ENCODE measurements at regions not wholly inside any gene's neighbourhood (a gene's known extent, or its start where the extent isn't known, plus 50 kb on each side); places are given as distances from the start of the nearest gene placed in this dataset.

DNA sequence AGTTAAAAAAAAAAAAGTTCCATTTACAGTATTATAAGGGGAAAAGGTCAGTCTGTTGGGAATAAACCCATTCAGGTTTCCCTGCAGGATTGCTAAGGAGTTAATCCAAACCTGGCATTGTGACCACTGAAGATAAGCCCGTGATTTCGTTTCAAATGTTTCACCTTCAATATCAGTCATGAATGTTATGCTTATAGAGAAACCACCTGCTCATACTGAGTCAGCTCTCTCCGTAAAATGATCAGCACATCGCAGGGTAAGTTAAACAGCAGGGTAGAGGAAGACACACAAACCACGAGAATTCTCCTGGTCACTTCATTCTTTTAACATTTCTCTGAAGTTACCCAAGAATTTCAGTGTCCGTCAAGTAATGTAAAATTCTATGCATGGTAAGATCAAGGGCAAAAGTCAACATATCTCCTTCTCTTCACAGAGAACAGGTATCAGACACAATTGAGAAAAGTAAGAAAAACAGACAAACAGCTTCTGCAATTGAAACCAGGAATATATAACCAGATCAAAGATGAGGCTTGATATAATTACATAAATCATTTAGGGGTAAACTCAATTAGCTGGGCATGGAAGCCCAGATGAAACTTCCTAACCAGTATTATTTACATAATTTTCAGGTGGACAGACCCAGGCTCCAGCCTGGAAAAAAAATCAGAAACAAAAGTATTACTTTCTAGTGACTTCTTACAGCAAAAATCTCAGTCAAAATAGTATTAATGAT, 67.6 kb upstream of the ARHGEF3 start:
- no peak for DNase-seq
- ATAC-seq (ENCODE audit: insufficient read depth, low read depth) = no peak

DNA sequence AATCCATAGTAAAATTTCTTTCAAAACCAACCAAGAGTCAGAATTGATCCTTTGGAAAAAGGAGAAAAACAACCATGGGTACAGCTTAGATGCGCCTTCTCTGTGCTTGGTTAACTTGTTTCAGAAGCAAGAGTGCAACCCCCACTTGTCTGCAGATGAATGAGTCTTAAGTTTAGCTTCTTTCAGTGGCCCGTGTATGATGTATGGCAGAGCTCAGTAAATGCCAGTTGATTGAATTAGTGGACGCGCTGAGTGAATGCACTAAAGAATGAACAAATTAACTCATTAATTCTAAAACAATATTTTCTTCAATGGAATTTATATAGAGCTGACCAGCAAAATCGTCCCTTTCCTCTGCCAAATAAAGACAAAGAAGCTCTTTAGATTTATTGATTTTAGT, 67.0 kb upstream of the ARHGEF3 start:
- Histone ChIP-seq H3K4me3 (ENCODE audit: low read depth in 1 of 2, low read length in 2 of 2) (no peak overlapping the region), H3K27ac (ENCODE audit: low read length) (no peak overlapping the region), H3K36me3 (ENCODE audit: insufficient read depth, low read length) (no peaks in the 10 kb centered on the region), H3K27me3 (ENCODE audit: insufficient read depth, low read length, poor library complexity) (no peaks in the 10 kb centered on the region), H3K79me2 (ENCODE audit: insufficient read depth, low read length) (peaks cover 7% of the 10 kb centered on the region; the same call in 1 of the 2 replicates), H3K4me2 (ENCODE audit: insufficient read depth, low read length) (no peak overlapping the region), H2AFZ (ENCODE audit: low read depth, low read length) (no peak overlapping the region), H3K9me3 (ENCODE audit: insufficient read depth, low read length, severe bottlenecking) (no peaks in the 10 kb centered on the region), H3K9ac (ENCODE audit: low read depth, low read length) (no peak overlapping the region), H3K4me1 (ENCODE audit: insufficient read depth, low read length) (no peaks in the 10 kb centered on the region), H4K20me1 (ENCODE audit: insufficient read depth, low read length) (no peaks in the 10 kb centered on the region)
- DNase-seq = no peak
- TF ChIP-seq, protein P1, sequence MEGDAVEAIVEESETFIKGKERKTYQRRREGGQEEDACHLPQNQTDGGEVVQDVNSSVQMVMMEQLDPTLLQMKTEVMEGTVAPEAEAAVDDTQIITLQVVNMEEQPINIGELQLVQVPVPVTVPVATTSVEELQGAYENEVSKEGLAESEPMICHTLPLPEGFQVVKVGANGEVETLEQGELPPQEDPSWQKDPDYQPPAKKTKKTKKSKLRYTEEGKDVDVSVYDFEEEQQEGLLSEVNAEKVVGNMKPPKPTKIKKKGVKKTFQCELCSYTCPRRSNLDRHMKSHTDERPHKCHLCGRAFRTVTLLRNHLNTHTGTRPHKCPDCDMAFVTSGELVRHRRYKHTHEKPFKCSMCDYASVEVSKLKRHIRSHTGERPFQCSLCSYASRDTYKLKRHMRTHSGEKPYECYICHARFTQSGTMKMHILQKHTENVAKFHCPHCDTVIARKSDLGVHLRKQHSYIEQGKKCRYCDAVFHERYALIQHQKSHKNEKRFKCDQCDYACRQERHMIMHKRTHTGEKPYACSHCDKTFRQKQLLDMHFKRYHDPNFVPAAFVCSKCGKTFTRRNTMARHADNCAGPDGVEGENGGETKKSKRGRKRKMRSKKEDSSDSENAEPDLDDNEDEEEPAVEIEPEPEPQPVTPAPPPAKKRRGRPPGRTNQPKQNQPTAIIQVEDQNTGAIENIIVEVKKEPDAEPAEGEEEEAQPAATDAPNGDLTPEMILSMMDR (IDR thresholded peaks at IDR 0.05; ENCODE audit: borderline replicate concordance, extremely low read depth, low read length, poor library complexity, severe bottlenecking) = no peak
- no peak for TF ChIP-seq EZH2 (IDR thresholded peaks at IDR 0.05; ENCODE audit: borderline replicate concordance, low read depth, low read length, severe bottlenecking)
- ATAC-seq (ENCODE audit: insufficient read depth, low read depth) = no peak

More for the DNA sequence above, 67.6 kb upstream of the ARHGEF3 start:
- H4K20me1 ChIP-seq (ENCODE audit: insufficient read depth, low read length) = no peaks in the 10 kb centered on the region
- H3K9ac ChIP-seq (ENCODE audit: low read depth, low read length) = no peak overlapping the region
- no peaks in the 10 kb centered on the region for H3K4me1 ChIP-seq (ENCODE audit: insufficient read depth, low read length)
- peaks cover 13% of the 10 kb centered on the region for H3K79me2 ChIP-seq (ENCODE audit: insufficient read depth, low read length)
- no peak overlapping the region for H3K27ac ChIP-seq (ENCODE audit: low read length)
- no peak overlapping the region for H3K4me2 ChIP-seq (ENCODE audit: insufficient read depth, low read length)
- TF ChIP-seq EZH2 (IDR thresholded peaks at IDR 0.05; ENCODE audit: borderline replicate concordance, low read depth, low read length, severe bottlenecking) = no peak
- TF ChIP-seq, protein P1 (IDR thresholded peaks at IDR 0.05; ENCODE audit: borderline replicate concordance, extremely low read depth, low read length, poor library complexity, severe bottlenecking) = no peak
- no peak overlapping the region for H3K4me3 ChIP-seq (ENCODE audit: low read depth in 1 of 2, low read length in 2 of 2)
- H2AFZ ChIP-seq (ENCODE audit: low read depth, low read length) = no peak overlapping the region
- H3K36me3 ChIP-seq (ENCODE audit: insufficient read depth, low read length) = no peaks in the 10 kb centered on the region
- no peaks in the 10 kb centered on the region for H3K9me3 ChIP-seq (ENCODE audit: insufficient read depth, low read length, severe bottlenecking)
- H3K27me3 ChIP-seq (ENCODE audit: insufficient read depth, low read length, poor library complexity) = no peaks in the 10 kb centered on the region

DNA sequence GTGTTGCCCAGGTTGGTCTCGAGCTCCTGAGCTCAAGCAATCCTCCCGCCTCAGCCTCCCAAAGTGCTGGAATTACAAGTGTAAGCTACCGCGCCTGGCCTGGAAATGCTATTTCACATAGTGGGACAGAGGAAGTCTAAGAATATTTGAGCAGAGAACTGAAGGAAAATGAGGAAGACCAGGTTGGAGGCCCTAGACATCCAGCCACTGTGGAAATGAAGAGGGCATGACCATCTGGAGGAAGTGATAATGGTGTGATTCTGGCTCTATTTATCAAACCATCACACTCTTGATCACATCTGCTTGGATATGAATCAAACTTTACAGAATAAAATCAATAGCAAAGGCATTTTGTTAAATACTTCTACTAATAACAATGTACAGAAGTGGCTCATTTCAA, 65.9 kb upstream of the ARHGEF3 start:
- no peak overlapping the region for H3K4me3 ChIP-seq (ENCODE audit: low read depth in 1 of 2, low read length in 2 of 2)
- ATAC-seq (ENCODE audit: insufficient read depth, low read depth) (no peak), DNase-seq (no peak)
- no peaks in the 10 kb centered on the region for H3K27me3 ChIP-seq (ENCODE audit: insufficient read depth, low read length, poor library complexity)
- TF ChIP-seq EZH2 (IDR thresholded peaks at IDR 0.05; ENCODE audit: borderline replicate concordance, low read depth, low read length, severe bottlenecking) = no peak
- TF ChIP-seq, protein P1 (IDR thresholded peaks at IDR 0.05; ENCODE audit: borderline replicate concordance, extremely low read depth, low read length, poor library complexity, severe bottlenecking) = no peak
- H3K79me2 ChIP-seq (ENCODE audit: insufficient read depth, low read length) = peaks cover 6% of the 10 kb centered on the region; the same call in 1 of the 2 replicates
- no peak overlapping the region for H2AFZ ChIP-seq (ENCODE audit: low read depth, low read length)
- H4K20me1 ChIP-seq (ENCODE audit: insufficient read depth, low read length) = no peaks in the 10 kb centered on the region
- no peak overlapping the region for H3K9ac ChIP-seq (ENCODE audit: low read depth, low read length)
- H3K9me3 ChIP-seq (ENCODE audit: insufficient read depth, low read length, severe bottlenecking) = no peaks in the 10 kb centered on the region
- H3K27ac ChIP-seq (ENCODE audit: low read length) = no peak overlapping the region
- no peaks in the 10 kb centered on the region for H3K36me3 ChIP-seq (ENCODE audit: insufficient read depth, low read length)
- H3K4me1 ChIP-seq (ENCODE audit: insufficient read depth, low read length) = 0 out of 2 replicates have a peak, but pooled peaks cover 1% of the 10 kb centered on the region
- H3K4me2 ChIP-seq (ENCODE audit: insufficient read depth, low read length) = no peak overlapping the region
